ENCODE measurements at regions not wholly inside any gene's neighbourhood (a gene's known extent, or its start where the extent isn't known, plus 50 kb on each side); places are given as distances from the start of the nearest gene placed in this dataset.
A peak's percentile ranks its signal among the peaks of the same experiment; 100 is the strongest.

DNA sequence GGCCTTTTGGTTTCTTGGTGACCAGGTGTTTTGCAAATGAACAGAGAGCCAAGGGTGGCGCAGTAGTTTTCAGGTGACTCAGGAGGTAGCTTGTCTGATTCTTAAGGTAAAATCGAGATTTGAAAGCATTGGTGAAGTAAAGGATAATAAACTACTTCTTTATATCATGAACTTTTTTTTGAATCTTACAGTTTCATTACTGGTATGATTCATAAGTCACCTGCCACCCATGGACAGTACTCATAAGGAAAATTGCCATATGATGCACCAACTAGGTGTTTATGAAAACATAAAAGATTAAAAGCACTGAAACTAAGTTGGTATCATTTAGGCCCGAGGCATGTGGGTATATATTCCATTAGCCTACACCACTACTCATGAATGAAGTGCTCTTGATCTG is 84.1 kb upstream of the MGAT5 start:
- peak overlapping the region; percentile 68 for H3K27ac Mint-ChIP-seq
- intact Hi-C loops (cut with micrococcal nuclease), result loop anchor here (1.0 to 2.0 kb wide), 6 partner anchors 28 to 113 kb away; no protein-coding TSS in a partner anchor
- no peak overlapping the region for H3K4me3 Mint-ChIP-seq
- peaks cover 84% of the 10 kb centered on the region for H3K4me1 Mint-ChIP-seq (ENCODE audit: low read depth)
- H3K36me3 Mint-ChIP-seq, result peaks cover 4% of the 10 kb centered on the region
- CTCF ChIA-PET, result interaction anchor here (0.8 to 2.9 kb wide), 9 partner anchors 12 to 282 kb away, joined by 3 to 11 read pairs (median 4); no protein-coding TSS in a partner anchor
- POLR2A ChIA-PET, result interaction anchor here (0.5 to 2.1 kb wide), 7 partner anchors 24 to 63 kb away, joined by 3 to 9 read pairs (median 6); no protein-coding TSS in a partner anchor
- H3K27me3 Mint-ChIP-seq, result no peaks in the 10 kb centered on the region
- H3K9me3 Mint-ChIP-seq, result no peaks in the 10 kb centered on the region
- peak; percentile 59 for DNase-seq

DNA sequence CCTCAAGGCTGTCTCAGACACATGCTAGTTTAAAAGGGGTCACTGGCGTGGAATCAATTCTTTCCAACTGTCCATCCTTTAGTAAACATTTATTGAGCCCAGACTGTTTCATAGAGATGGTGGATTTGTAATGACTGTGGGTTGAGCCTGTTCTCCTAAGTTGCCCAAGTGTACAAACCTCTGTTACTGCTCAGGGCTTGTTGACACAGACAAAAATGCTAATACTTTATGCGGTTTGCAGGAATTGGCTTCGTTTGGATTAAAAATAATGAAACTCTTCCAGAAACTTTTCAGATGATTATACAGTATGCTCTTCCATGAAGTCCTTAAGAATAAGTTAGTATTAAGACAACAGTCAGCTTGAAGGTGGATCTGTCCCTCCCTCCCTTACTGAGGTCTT is 83.6 kb upstream of the MGAT5 start:
- Mint-ChIP-seq H3K4me3 (no peak overlapping the region), H3K27me3 (no peaks in the 10 kb centered on the region), H3K27ac (peak overlapping the region; percentile 68), H3K9me3 (no peaks in the 10 kb centered on the region), H3K36me3 (peaks cover 4% of the 10 kb centered on the region), H3K4me1 (ENCODE audit: low read depth) (peaks cover 83% of the 10 kb centered on the region)
- POLR2A ChIA-PET, result interaction anchor here (0.5 to 2.1 kb wide), 6 partner anchors 24 to 63 kb away, joined by 3 to 9 read pairs (median 5); no protein-coding TSS in a partner anchor
- CTCF ChIA-PET, result interaction anchor here (1.0 to 2.9 kb wide), 7 partner anchors 13 to 282 kb away, joined by 3 to 11 read pairs (median 4); no protein-coding TSS in a partner anchor
- intact Hi-C loops (cut with micrococcal nuclease), result loop anchor here (1.0 kb wide), 5 partner anchors 27 to 80 kb away; no protein-coding TSS in a partner anchor
- no peak for DNase-seq

DNA sequence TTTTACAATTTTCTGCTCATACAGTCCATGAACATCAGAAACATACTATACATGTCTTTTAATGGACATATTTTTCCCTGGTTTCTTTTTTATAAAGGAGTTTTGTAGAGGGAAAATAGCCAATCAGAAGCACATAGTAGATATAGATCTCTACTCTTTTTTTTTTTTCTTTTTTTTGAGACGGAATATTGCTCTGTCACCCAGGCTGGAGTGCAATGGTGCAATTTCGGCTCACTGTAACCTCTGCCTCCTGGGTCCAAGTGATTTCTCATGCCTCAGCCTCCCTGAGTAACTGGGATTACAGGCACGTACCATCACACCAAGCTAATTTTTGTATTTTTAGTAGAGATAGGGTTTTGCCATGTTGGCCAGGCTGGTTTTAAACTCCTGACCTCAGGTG is 83.2 kb upstream of the MGAT5 start:
- Mint-ChIP-seq H3K27me3 (no peaks in the 10 kb centered on the region), H3K27ac (no peak overlapping the region), H3K4me3 (no peak overlapping the region), H3K36me3 (peaks cover 4% of the 10 kb centered on the region), H3K9me3 (no peaks in the 10 kb centered on the region), H3K4me1 (ENCODE audit: low read depth) (peaks cover 85% of the 10 kb centered on the region)
- intact Hi-C loops (cut with micrococcal nuclease), result loop anchor here (1.0 kb wide), 5 partner anchors 27 to 80 kb away; no protein-coding TSS in a partner anchor
- ChIA-PET CTCF (interaction anchor here (0.7 to 2.3 kb wide), 7 partner anchors 35 to 75 kb away, joined by 3 to 9 read pairs (median 5); no protein-coding TSS in a partner anchor), POLR2A (interaction anchor here (1.1 to 2.1 kb wide), 4 partner anchors 27 to 62 kb away, joined by 3 to 9 read pairs (median 6); no protein-coding TSS in a partner anchor)
- no peak for DNase-seq

DNA sequence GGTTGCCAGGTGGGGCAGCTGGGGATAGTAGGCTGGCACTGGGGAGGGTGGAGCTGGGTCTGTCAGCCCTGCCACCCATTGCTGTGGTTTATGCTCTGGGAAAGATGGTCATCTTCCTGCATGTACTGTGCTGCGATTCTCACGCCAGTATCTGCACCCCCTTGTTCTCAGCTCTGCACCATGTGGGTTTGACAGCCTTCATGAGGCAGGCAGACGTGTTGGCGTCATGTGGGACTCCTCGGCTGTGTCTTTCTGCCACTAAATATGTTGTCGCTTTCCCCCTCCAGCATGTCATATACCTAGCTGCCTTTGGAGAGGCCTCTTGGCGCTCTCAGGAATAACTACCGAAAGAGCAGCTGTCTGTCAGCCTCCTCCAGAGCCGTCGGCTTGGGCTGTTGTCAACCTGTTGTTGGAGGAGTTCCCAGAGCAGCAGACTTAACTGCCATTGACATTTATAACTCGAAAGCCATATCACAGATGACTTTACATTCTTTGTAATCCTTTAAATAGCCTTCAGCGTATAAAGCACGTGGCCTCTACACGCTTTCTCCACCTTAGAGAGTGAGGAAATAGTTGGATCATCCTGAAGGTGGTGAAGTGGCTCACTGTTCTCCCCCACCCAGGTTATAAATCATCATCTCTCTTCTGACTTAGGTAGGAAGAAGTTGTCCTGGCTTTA is 80.4 kb upstream of the MGAT5 start:
- intact Hi-C loops (cut with micrococcal nuclease), result no loop called here
- Mint-ChIP-seq H3K27me3 (no peaks in the 10 kb centered on the region), H3K36me3 (peaks cover 4% of the 10 kb centered on the region), H3K4me3 (no peak overlapping the region), H3K4me1 (ENCODE audit: low read depth) (peaks cover 82% of the 10 kb centered on the region), H3K27ac (no peak overlapping the region), H3K9me3 (no peaks in the 10 kb centered on the region)
- ChIA-PET POLR2A (interaction anchor here (1.2 kb wide), 1 partner anchor 24 kb away, joined by 4 read pairs; no protein-coding TSS in a partner anchor), CTCF (interaction anchor here (1.5 kb wide), 1 partner anchor 8 kb away, joined by 4 read pairs; no protein-coding TSS in a partner anchor)
- DNase-seq, result no peak

DNA sequence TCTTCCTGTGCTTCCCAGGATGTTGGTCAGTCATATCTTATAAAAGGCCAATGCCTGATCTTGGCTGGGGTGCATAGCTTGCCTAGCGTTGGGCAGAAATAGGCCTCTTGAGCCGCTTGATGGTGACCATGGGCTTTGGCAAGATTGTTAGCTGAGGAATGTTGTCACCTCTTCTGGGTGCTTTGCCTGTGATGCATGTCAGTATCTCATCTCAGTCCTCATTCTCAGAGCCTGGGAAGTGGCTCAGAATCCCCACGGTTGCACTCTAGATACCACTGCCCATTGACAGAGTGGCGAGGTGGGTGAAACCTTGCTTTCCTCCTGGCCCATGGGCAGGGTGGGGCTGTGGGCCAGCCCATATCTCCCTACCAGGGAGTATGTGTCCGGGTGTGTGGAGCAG is 79.2 kb upstream of the MGAT5 start:
- Mint-ChIP-seq H3K4me1 (ENCODE audit: low read depth) (peaks cover 83% of the 10 kb centered on the region), H3K27me3 (no peaks in the 10 kb centered on the region), H3K27ac (no peak overlapping the region), H3K4me3 (no peak overlapping the region), H3K36me3 (peaks cover 4% of the 10 kb centered on the region), H3K9me3 (no peaks in the 10 kb centered on the region)
- intact Hi-C loops (cut with micrococcal nuclease), result no loop called here
- ChIA-PET CTCF (no interaction called here), POLR2A (no interaction called here)
- no peak for DNase-seq

DNA sequence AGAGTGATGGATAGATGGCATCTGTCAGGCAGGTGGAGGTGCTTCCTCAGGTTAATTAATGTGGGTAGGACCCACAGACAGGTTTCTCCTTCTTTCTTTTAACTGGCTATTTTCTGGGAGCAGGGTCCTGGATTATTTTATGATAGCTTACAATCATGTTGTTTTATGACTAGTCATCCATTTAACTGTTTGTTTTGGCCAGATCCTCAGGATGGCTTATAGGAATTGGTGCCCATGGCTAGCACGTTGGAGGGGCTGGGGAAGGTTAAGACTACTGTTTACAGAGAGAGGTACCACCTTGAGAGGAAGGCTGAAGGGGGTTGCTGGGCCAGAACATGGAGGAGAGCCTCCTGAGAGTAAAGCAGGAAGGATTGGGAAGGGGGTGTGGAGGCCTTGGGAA is 78.0 kb upstream of the MGAT5 start:
- no peak for DNase-seq
- peaks cover 82% of the 10 kb centered on the region for H3K4me1 Mint-ChIP-seq (ENCODE audit: low read depth)
- H3K9me3 Mint-ChIP-seq, result no peaks in the 10 kb centered on the region
- H3K27ac Mint-ChIP-seq, result no peak overlapping the region
- CTCF ChIA-PET, result no interaction called here
- no peaks in the 10 kb centered on the region for H3K27me3 Mint-ChIP-seq
- POLR2A ChIA-PET, result no interaction called here
- peaks cover 4% of the 10 kb centered on the region for H3K36me3 Mint-ChIP-seq
- no peak overlapping the region for H3K4me3 Mint-ChIP-seq
- intact Hi-C loops (cut with micrococcal nuclease), result no loop called here

DNA sequence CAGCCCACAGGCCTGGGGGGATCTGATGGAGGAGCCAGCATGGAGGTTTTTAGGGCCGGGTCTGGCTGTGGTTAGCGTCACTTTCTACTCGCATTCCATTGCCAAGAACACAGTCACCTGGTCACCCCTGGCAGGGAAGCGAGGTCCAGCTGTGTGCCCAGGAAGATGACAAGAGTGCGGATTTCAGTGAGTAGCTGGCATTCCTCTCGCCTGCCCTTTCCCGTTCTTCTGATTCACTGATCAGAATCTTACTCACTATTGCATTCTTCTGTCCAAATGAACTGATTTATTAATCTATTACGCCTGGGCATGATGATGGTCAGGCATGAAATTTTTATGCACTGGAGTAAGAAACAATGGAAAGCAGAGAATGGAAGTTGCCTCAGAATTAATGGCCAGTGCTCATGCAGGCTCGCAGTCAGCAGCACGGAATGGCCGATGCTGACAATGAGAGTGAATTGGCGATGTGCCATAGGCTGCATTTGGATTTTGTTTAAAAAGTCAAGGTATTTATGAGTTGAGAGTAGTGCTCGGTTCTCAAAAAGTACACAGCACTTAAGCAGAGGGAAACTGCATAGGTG is 76.4 kb upstream of the MGAT5 start:
- H3K36me3 Mint-ChIP-seq, result no peaks in the 10 kb centered on the region
- no peaks in the 10 kb centered on the region for H3K9me3 Mint-ChIP-seq
- H3K27ac Mint-ChIP-seq, result no peak overlapping the region
- no peak overlapping the region for H3K4me3 Mint-ChIP-seq
- peaks cover 84% of the 10 kb centered on the region for H3K4me1 Mint-ChIP-seq (ENCODE audit: low read depth)
- ChIA-PET POLR2A (no interaction called here), CTCF (no interaction called here)
- intact Hi-C loops (cut with micrococcal nuclease), result no loop called here
- H3K27me3 Mint-ChIP-seq, result no peaks in the 10 kb centered on the region
- DNase-seq, result no peak

DNA sequence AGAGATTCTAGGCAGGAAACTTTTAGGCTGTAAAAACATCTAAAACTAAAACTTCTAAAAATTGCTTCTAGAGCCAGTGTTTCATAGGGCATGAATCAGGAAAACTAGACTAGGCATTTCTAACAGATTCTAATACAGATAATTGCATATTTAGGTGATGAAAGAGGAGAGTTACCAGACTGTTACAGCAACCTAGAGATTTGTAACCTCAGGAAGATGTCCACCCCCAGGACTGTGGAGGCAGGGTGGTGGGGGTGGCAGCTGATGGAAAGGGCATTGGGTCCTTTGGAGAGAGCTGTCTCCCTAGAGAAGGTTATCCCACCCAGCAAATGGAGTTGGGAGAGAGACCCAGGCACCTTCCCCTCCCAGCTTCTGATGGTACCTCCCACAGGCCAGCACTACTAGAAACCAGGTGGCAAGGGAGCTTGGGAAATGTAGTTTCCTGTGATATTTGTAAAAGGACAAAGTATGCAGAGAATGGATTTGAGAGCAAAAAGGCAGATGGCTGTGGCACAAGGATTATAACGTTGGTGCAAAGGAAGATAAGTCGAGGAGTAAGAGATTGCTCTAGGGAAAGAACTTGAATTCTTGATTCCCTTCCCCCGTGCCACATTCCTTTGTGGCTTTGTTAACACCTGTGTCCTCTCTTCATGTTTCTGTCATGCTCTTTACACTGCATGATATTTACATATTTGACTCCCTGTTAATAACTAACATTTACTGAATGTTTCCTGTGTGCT is 75.6 kb upstream of the MGAT5 start:
- ChIA-PET POLR2A (no interaction called here), CTCF (no interaction called here)
- Mint-ChIP-seq H3K4me3 (no peak overlapping the region), H3K9me3 (no peaks in the 10 kb centered on the region), H3K4me1 (ENCODE audit: low read depth) (peaks cover 83% of the 10 kb centered on the region), H3K36me3 (no peaks in the 10 kb centered on the region), H3K27me3 (no peaks in the 10 kb centered on the region), H3K27ac (no peak overlapping the region)
- no peak for DNase-seq
- intact Hi-C loops (cut with micrococcal nuclease), result no loop called here

DNA sequence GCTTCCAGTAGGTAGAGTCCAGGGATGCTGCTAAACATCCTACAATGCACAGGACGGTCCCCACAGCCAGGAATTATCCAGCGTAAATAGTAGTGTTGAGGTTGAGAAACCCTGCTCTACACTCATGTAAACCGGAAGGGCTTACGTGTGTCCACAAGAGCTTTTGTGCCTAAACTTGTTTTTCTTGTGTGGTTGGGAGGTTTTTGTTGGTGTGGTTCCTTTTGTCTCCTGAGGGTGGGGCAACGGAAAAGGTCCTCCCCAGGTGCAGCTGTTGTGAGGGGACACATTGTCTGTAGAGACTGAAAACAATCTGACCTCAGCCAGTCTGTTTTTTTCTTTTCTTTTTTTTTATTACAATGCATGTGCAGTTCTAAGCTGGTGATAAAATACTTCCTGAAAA is 72.7 kb upstream of the MGAT5 start:
- H3K27ac Mint-ChIP-seq, result peak overlapping the region; percentile 47
- ChIA-PET CTCF (interaction anchor here (0.8 to 3.0 kb wide), 6 partner anchors 8 to 65 kb away, joined by 3 to 16 read pairs (median 4); no protein-coding TSS in a partner anchor), POLR2A (interaction anchor here (1.1 kb wide), 1 partner anchor 44 kb away, joined by 3 read pairs; no protein-coding TSS in a partner anchor)
- no peaks in the 10 kb centered on the region for H3K9me3 Mint-ChIP-seq
- peak; percentile 51 for DNase-seq
- H3K4me3 Mint-ChIP-seq, result no peak overlapping the region
- H3K27me3 Mint-ChIP-seq, result no peaks in the 10 kb centered on the region
- intact Hi-C loops (cut with micrococcal nuclease), result loop anchor here (1.0 kb wide), 1 partner anchor 16 kb away; no protein-coding TSS in a partner anchor
- H3K4me1 Mint-ChIP-seq (ENCODE audit: low read depth), result peaks cover 87% of the 10 kb centered on the region
- no peaks in the 10 kb centered on the region for H3K36me3 Mint-ChIP-seq

DNA sequence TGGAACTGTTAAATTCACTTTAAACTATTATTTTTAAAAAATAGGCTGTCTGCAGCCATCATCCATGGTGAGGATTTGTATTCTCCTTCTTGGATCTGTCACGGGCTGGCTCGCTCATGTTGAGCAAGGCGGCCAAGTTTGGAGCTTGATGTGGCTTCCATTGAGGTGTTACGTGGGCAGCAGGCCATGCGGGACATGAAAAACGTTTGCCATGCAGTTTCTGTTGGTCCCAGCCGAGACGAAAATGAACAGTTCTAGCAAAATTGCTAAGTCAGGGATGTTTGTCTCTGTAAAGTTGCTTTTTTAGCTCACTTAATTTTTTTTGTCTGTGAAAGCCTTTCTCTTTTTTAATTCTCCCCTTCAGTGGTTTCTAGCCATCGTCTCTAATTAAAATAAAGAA is 70.2 kb upstream of the MGAT5 start:
- Mint-ChIP-seq H3K4me1 (ENCODE audit: low read depth) (peaks cover 79% of the 10 kb centered on the region), H3K27me3 (no peaks in the 10 kb centered on the region), H3K27ac (no peak overlapping the region), H3K36me3 (no peaks in the 10 kb centered on the region), H3K4me3 (no peak overlapping the region), H3K9me3 (no peaks in the 10 kb centered on the region)
- POLR2A ChIA-PET, result interaction anchor here (1.2 kb wide), 1 partner anchor 32 kb away, joined by 3 read pairs; no protein-coding TSS in a partner anchor
- intact Hi-C loops (cut with micrococcal nuclease), result no loop called here
- peak; percentile 22 for DNase-seq
- CTCF ChIA-PET, result interaction anchor here (1.2 to 3.0 kb wide), 2 partner anchors 23 to 228 kb away, joined by 3 to 16 read pairs; no protein-coding TSS in a partner anchor

DNA sequence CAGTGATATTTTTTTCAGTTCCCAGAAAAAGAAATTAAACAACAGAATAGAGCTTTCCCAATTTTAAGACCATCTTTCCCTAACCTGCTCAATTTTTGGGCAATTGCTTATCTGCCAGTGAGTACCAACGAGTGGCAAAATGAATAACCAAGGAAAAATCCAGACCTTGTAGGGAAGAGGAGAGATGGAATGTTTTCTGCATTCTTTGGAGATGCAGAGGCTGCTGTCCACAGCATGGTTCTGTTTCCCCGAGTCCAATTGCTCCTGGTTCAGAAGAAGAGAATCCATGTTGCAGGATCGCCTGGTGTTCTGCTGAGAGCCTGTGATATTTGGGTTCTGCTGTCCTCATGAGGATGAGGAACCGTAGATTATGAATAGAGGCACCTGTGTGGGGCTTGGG is 68.2 kb upstream of the MGAT5 start:
- Mint-ChIP-seq H3K4me1 (ENCODE audit: low read depth) (peaks cover 72% of the 10 kb centered on the region), H3K4me3 (no peak overlapping the region)
- CTCF ChIA-PET, result no interaction called here

More for the DNA sequence above, 68.2 kb upstream of the MGAT5 start:
- DNase-seq, result no peak
- Mint-ChIP-seq H3K27ac (no peak overlapping the region), H3K9me3 (no peaks in the 10 kb centered on the region), H3K27me3 (no peaks in the 10 kb centered on the region), H3K36me3 (peaks cover 4% of the 10 kb centered on the region)
- intact Hi-C loops (cut with micrococcal nuclease), result no loop called here
- POLR2A ChIA-PET, result no interaction called here
